ENCODE measurements at regions not wholly inside any gene's neighbourhood (a gene's known extent, or its start where the extent isn't known, plus 50 kb on each side); places are given as distances from the start of the nearest gene placed in this dataset.
"Not testable (repeated sequence)": the region's sequence is repeated elsewhere in the genome, so short reads cannot be mapped to it uniquely, and the experiment has no call there.

DNA sequence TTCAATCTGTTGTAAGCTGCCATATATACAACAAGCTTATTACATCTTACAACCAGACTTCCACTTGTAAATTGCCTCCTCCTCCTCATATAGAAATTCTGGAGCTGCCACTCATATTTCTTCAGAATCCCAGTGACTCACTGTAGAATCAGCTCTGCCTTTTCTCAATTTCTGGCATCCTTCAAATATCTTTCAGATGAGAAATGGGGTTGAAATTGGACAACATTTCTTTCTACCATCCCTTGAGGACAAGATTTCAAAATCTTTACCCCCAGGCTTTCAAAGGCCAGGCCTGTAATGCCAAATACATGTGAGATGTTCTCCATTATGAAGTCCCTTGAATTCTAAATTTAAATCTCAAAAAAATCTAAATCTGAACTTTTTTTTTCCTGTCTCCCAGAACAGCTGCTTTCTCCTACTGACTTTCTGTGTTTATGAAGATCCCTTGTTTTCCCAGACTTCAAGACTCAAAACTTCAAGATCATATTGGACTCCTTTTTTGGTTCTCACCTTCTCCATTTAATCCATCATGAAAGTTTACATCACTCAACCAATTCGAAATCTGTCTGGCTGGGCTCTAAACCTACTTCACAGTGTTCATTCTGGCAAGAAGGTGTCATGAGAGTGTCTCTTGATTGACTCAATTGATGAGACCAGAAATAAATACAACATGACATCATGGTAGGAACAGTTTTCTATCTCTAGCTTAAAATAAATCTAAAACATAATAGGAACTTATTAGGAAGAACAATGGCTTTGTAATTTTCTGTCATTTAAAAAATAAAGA, 109.8 kb downstream of the HMHB1 start:
- DNase-seq (ENCODE audit: insufficient read length, low spot score) (no peak), FAIRE-seq (no peak)
- TF ChIP-seq POU2F2 (IDR thresholded peaks at IDR 0.05; ENCODE audit: low read depth, low read length) (no peak), TAF1 (IDR thresholded peaks at IDR 0.05; ENCODE audit: low read depth, low read length) (no peak), POLR2AphosphoS5 (IDR thresholded peaks at IDR 0.05; ENCODE audit: low read depth, low read length) (no peak), PAX5 (IDR thresholded peaks at IDR 0.05; ENCODE audit: insufficient read depth, low read length, severe bottlenecking) (no peak), POLR2A (IDR thresholded peaks at IDR 0.05; ENCODE audit: low read depth, low read length) (no peak), SPI1 (IDR thresholded peaks at IDR 0.05; ENCODE audit: low read depth, low read length) (no peak)

DNA sequence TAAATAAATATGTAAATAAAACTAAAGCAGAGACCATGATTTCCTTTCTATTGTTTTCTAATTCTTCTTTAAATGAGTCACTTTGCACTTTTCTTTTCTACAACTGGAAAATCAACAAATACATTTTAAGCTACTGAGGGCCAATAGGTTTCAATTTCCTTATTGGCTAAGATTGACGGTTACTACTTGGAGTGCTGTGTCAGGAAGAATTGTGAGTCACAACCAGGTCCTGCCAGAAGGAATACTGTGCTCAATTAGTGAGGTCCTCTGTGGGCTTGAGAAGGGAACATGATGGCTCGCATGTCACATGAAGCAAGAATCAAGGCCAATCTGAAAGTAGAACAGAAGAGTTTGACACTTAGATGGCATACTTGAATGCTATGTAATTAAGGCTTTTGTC, 110.8 kb downstream of the HMHB1 start:
- no peak for TF ChIP-seq POLR2AphosphoS5 (IDR thresholded peaks at IDR 0.05; ENCODE audit: low read depth, low read length)
- FAIRE-seq (no peak), DNase-seq (ENCODE audit: insufficient read length, low spot score) (no peak)

DNA sequence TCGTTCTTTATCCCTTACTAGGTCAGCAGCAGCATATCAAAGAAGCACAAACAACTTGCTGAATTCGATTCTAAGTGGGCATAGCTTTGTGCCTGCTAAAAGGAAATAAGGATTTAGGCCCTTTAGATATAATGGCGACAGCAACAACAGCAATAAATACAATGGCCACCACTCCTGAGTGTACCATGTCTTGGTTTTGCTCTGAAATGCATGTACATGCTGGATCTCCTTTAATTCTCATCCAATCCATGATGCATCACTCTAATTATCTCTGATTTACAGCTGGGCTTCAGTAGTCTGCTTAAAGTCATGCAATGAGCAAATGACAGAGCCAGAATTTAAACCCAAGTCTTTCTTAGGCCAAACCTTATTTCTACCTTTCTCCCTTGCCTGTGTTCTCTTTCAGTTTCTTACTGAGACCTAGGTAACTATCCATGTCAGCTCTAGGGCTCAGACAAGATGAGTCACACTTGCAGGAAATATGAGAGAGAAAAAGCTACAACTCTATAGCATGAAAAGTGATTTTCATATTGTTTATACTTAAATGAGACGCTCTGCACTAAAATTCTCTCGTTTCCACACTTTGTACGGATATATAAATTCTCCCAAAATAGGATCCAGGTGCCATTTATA, 111.8 kb downstream of the HMHB1 start:
- no peak for TF ChIP-seq PAX5 (IDR thresholded peaks at IDR 0.05; ENCODE audit: insufficient read depth, low read length, severe bottlenecking)
- TF ChIP-seq POLR2A (IDR thresholded peaks at IDR 0.05; ENCODE audit: low read depth, low read length): no peak
- no peak for TF ChIP-seq POU2F2 (IDR thresholded peaks at IDR 0.05; ENCODE audit: low read depth, low read length)
- no peak for TF ChIP-seq SPI1 (IDR thresholded peaks at IDR 0.05; ENCODE audit: low read depth, low read length)
- no peak for TF ChIP-seq TAF1 (IDR thresholded peaks at IDR 0.05; ENCODE audit: low read depth, low read length)
- TF ChIP-seq POLR2AphosphoS5 (IDR thresholded peaks at IDR 0.05; ENCODE audit: low read depth, low read length): no peak
- DNase-seq (ENCODE audit: insufficient read length, low spot score): peak; percentile 9
- no peak for FAIRE-seq

DNA sequence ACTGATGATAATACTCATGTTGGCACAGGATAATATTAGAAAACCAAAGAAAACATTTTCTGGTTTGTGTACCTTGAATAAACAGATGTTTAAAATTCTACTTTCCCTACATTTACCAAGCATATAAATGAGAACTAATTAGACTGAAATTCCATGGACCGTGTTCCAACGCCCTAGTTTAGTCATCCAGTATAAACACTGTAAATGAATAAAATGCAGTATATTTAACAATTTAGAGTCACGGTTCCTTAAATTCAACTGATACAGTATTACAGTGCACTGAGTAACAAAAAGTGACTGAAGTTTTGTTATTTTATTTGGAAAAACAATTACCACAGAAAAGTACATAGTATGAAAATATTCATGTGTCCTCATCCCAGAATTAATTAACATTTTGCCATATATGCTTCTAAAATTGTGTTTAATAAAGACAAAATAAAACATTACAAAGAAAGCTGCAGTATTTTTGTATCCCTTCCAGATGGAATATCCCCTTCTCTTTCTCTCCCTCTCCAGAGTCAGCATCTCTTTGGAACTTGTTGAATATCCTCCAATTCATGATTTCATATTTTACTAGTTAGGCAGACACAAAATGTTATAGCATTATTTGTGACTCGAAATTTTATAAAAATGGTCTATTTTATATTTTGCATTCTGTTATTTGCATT, 112.5 kb downstream of the HMHB1 start:
- FAIRE-seq: no peak
- no peak for DNase-seq (ENCODE audit: insufficient read length, low spot score)
- TF ChIP-seq TAF1 (IDR thresholded peaks at IDR 0.05; ENCODE audit: low read depth, low read length) (no peak), POLR2A (IDR thresholded peaks at IDR 0.05; ENCODE audit: low read depth, low read length) (no peak)

DNA sequence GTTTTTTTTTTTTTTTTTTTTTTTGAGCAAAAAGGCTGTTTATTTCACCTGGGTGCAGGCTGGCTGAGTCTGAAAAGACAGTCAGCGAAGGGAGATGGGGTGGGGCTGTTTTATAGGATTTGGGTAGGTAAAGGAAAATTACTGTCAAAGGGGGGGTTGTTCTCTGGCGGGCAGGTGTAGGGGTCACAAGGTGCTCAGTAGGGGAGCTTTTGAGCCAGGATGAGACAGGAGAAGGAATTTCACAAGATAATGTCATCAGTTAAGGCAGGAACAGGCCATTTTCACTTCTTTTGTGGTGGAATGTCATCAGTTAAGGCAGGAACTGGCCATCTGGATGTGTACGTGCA, 113.0 kb downstream of the HMHB1 start:
- not testable (repeated sequence) for DNase-seq (ENCODE audit: insufficient read length, low spot score); FAIRE-seq

DNA sequence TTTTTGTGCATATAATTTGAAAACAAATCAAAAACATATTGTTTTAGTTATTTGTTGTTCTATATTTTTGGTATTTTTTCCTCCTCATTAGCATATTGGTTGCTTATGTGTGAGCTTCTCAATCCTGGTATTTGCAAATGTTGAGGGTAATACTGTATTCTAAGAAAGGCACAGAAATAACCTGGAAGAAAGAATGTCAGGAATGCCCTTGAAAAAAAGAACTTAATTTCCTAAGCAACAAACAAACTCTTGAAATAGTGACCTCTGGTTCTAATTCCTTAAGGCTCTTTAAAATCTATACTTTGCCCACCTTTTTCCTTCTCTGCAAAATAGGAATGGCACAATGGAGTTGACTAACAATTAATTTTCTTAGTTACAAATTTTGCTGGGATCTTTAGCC, 117.5 kb downstream of the HMHB1 start:
- TF ChIP-seq POU2F2 (IDR thresholded peaks at IDR 0.05; ENCODE audit: low read depth, low read length): no peak
- no peak for TF ChIP-seq POLR2A (IDR thresholded peaks at IDR 0.05; ENCODE audit: low read depth, low read length)
- no peak for TF ChIP-seq PAX5 (IDR thresholded peaks at IDR 0.05; ENCODE audit: insufficient read depth, low read length, severe bottlenecking)
- TF ChIP-seq TAF1 (IDR thresholded peaks at IDR 0.05; ENCODE audit: low read depth, low read length): no peak
- no peak for TF ChIP-seq SPI1 (IDR thresholded peaks at IDR 0.05; ENCODE audit: low read depth, low read length)
- TF ChIP-seq POLR2AphosphoS5 (IDR thresholded peaks at IDR 0.05; ENCODE audit: low read depth, low read length): no peak
- FAIRE-seq (no peak), DNase-seq (ENCODE audit: insufficient read length, low spot score) (no peak)

DNA sequence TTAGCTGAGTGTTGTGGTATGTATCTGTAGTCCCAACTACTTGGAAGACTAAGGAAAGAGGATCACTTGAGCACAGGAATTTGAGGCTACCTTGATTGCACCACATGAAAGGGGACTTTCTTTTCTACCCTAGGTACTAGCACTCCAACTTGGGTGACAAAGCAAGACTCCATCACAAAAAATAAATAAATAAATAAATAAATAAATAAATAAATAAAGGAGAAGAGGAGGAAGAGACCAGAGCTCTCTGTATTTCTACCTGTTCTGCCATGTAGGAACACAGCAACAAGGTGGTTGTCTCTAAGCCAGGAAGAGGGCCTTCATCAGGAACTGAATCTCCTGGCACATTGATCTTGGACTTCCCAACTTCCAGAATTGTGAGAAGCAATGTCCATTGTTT, 118.6 kb downstream of the HMHB1 start:
- FAIRE-seq: no peak
- no peak for DNase-seq (ENCODE audit: insufficient read length, low spot score)
- TF ChIP-seq POU2F2 (IDR thresholded peaks at IDR 0.05; ENCODE audit: low read depth, low read length): no peak
- TF ChIP-seq TAF1 (IDR thresholded peaks at IDR 0.05; ENCODE audit: low read depth, low read length): no peak
- TF ChIP-seq POLR2A (IDR thresholded peaks at IDR 0.05; ENCODE audit: low read depth, low read length): no peak
- TF ChIP-seq POLR2AphosphoS5 (IDR thresholded peaks at IDR 0.05; ENCODE audit: low read depth, low read length): no peak
- no peak for TF ChIP-seq PAX5 (IDR thresholded peaks at IDR 0.05; ENCODE audit: insufficient read depth, low read length, severe bottlenecking)
- TF ChIP-seq SPI1 (IDR thresholded peaks at IDR 0.05; ENCODE audit: low read depth, low read length): no peak

DNA sequence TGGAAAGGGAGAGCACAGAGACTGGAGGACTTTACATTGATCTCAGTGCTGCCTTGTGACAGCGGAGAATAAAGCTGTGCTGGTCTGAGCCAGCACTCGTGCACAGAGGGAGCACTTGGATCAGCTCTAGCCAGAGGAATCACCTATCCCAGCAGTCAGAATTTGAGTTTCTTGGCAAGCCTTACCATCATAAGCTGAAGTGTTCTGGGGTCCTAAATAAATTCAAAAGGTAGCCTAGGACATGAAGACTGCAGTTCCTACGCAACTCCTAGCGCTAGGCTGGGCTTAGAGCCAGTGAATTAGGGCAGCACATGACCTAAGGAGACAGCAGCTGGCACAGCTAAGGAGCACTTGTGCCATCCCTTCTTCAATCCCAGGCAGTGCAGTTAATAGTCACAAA, 119.5 kb downstream of the HMHB1 start:
- DNase-seq (ENCODE audit: insufficient read length, low spot score) (no peak), FAIRE-seq (no peak)
- no peak for TF ChIP-seq TAF1 (IDR thresholded peaks at IDR 0.05; ENCODE audit: low read depth, low read length)
- TF ChIP-seq POU2F2 (IDR thresholded peaks at IDR 0.05; ENCODE audit: low read depth, low read length): no peak
- TF ChIP-seq POLR2AphosphoS5 (IDR thresholded peaks at IDR 0.05; ENCODE audit: low read depth, low read length): no peak
- TF ChIP-seq SPI1 (IDR thresholded peaks at IDR 0.05; ENCODE audit: low read depth, low read length): no peak
- TF ChIP-seq POLR2A (IDR thresholded peaks at IDR 0.05; ENCODE audit: low read depth, low read length): no peak
- no peak for TF ChIP-seq PAX5 (IDR thresholded peaks at IDR 0.05; ENCODE audit: insufficient read depth, low read length, severe bottlenecking)

DNA sequence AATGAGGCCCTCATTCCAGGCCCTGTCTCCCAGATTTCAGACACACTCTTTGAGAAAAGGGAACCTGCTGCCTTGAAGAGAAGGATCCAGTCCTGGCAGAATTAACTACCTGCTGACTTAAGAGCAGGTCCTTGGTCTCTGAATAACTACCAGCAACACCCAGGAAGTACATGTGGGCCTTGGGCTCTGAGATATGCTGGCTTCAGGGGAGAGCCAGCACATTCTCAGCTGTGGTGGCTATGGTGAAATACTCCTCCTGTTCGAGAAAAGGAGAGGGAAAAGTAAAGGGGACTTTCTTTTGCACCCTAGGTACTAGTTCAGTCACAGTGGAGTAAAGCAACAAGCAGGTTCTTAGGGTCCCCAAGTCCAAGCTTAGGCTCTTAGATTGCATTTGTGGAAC, 120.0 kb downstream of the HMHB1 start:
- DNase-seq (ENCODE audit: insufficient read length, low spot score) (no peak), FAIRE-seq (no peak)
- TF ChIP-seq POU2F2 (IDR thresholded peaks at IDR 0.05; ENCODE audit: low read depth, low read length): no peak
- no peak for TF ChIP-seq SPI1 (IDR thresholded peaks at IDR 0.05; ENCODE audit: low read depth, low read length)
- no peak for TF ChIP-seq TAF1 (IDR thresholded peaks at IDR 0.05; ENCODE audit: low read depth, low read length)
- TF ChIP-seq POLR2A (IDR thresholded peaks at IDR 0.05; ENCODE audit: low read depth, low read length): no peak
- no peak for TF ChIP-seq POLR2AphosphoS5 (IDR thresholded peaks at IDR 0.05; ENCODE audit: low read depth, low read length)
- no peak for TF ChIP-seq PAX5 (IDR thresholded peaks at IDR 0.05; ENCODE audit: insufficient read depth, low read length, severe bottlenecking)

DNA sequence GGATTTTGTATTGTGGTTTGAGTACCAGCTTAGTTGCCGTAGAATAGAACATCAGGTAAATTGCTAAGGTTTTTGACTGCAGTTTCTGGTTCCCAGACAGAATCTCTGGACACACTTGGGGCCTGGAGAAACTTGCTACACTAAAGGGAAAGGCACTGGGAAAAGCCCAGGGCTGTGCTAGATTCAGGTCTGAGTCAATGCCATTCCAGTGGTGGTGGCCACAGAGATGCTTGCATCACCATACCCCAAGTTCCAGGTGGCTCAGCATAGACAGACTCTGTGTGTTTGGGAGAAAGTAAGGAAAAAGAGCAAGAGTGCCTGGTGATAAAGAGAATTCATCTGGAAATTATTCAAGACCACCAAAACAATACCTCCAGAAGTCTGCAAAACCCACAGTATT, 120.6 kb downstream of the HMHB1 start:
- TF ChIP-seq POLR2A (IDR thresholded peaks at IDR 0.05; ENCODE audit: low read depth, low read length) (no peak), POLR2AphosphoS5 (IDR thresholded peaks at IDR 0.05; ENCODE audit: low read depth, low read length) (no peak), SPI1 (IDR thresholded peaks at IDR 0.05; ENCODE audit: low read depth, low read length) (no peak), TAF1 (IDR thresholded peaks at IDR 0.05; ENCODE audit: low read depth, low read length) (no peak), POU2F2 (IDR thresholded peaks at IDR 0.05; ENCODE audit: low read depth, low read length) (no peak)

More for the DNA sequence above, 120.6 kb downstream of the HMHB1 start:
- FAIRE-seq (no peak), DNase-seq (ENCODE audit: insufficient read length, low spot score) (no peak)

All from GM12891 (cell line).